HUES48 (cell line): ENCODE measurements at regions not wholly inside any gene's neighbourhood (a gene's known extent, or its start where the extent isn't known, plus 50 kb on each side); places are given as distances from the start of the nearest gene placed in this dataset.

Source experiments
- H3K27ac ChIP-seq: one replicate; pipeline ENCODE4 v1.7.0; 2013; ENCODE audit warnings: low read depth, low read length, inconsistent platforms
- H3K27me3 ChIP-seq: 2 replicates; pipeline ENCODE4 v1.6.1; 2013; ENCODE audit warnings: mild to moderate bottlenecking, low read length; ENCODE audit not compliant: control insufficient read depth, insufficient read depth
- H3K36me3 ChIP-seq: 2 replicates; pipeline ENCODE4 v1.6.1; 2013; ENCODE audit warnings: low read length; ENCODE audit not compliant: control insufficient read depth, insufficient read depth
- H3K4me1 ChIP-seq: 2 replicates; pipeline ENCODE4 v1.6.1; 2013; ENCODE audit warnings: mild to moderate bottlenecking, low read length; ENCODE audit not compliant: control insufficient read depth, insufficient read depth
- H3K4me3 ChIP-seq: 2 replicates; pipeline ENCODE4 v1.5.1; 2013; ENCODE audit warnings: mild to moderate bottlenecking, low read depth, low read length
- H3K9ac ChIP-seq: 2 replicates; pipeline ENCODE4 v1.6.1; 2013; ENCODE audit warnings: mild to moderate bottlenecking, low read depth, low read length, moderate library complexity
- H3K9me3 ChIP-seq: 2 replicates; pipeline ENCODE4 v1.6.1; 2013; ENCODE audit warnings: low read length; ENCODE audit not compliant: control insufficient read depth, insufficient read depth

DNA sequence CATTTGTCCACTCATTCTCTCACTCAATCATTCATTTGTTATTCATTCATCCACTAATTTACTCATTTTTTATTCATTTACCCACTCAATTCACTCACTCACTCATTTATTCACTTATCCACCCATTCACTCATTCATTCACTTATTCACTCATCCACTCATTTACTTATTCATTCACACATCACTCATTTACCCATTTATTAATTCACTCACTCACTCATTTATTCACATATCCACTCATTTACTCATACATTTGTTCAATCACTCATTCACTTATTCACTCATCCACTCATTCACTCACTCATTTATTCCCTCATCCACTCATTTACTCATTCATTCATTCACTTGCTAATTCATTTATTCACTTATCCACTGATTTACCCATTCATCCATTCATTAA is 129.1 kb downstream of the TTLL2 start:
- Histone ChIP-seq H3K9ac (no peak overlapping the region), H3K27ac (no peak overlapping the region), H3K36me3 (no peaks in the 10 kb centered on the region), H3K4me3 (no peak overlapping the region), H3K27me3 (no peaks in the 10 kb centered on the region), H3K9me3 (no peaks in the 10 kb centered on the region), H3K4me1 (peaks cover 5% of the 10 kb centered on the region)

DNA sequence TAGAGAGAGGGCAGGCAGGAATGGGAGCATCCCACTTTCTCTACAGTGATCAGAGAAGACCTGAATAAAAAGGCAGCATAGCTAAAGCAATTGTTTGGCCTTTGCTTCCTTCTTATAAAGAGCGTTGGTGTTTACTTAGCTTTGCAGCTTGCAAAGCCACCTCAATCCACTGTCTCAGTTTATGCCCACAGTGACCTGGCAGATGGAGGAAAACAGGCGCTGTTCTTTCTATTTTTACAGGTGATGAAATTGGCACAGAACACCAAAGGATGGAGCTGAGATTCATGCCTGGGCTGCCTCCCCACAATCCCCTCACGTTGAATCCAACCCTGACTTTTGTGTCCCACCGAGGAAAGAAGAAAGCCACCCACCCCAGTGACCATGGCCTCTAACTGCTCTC is 130.5 kb downstream of the TTLL2 start:
- no peak overlapping the region for H3K27ac ChIP-seq
- H3K4me3 ChIP-seq, result no peak overlapping the region
- peaks cover 5% of the 10 kb centered on the region for H3K4me1 ChIP-seq
- H3K36me3 ChIP-seq, result no peaks in the 10 kb centered on the region
- no peaks in the 10 kb centered on the region for H3K9me3 ChIP-seq
- H3K27me3 ChIP-seq, result no peaks in the 10 kb centered on the region
- H3K9ac ChIP-seq, result no peak overlapping the region

DNA sequence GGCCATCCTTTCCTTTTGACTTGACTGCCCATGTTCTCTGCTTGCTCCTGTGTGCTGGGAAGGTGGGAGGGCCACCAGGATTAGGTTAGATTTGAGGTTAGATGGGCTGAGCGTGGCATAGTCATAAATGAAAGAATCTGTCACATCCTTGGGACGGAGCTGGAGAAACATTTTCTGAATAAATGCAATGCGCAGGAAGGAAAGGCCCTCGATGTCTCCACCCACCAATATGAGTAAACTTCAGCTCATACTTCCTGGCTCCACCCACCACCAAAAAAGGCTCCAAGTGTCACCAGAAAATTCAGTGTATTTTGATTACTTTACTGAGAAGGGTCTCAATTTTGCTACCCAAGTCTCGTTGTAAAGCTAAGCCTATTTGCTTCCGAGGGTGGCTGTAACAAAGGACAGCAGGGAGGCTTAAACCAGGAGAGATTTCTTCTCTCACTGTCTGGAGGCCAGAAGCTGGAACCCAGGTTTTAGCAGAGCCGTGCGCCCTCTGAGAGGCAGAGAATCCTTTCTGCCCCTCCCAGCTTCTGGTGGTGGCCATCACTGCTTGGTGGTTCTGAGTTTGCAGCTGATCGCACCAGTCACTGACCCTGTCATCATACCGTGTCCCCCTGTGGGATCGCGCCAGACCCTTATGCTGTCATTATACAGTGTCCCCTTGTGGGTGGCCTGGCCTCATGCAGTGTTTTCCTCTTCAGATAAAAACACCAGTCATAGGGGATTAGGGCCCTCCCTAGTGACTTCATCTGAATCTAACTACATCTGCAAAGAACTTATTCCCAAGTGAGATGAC is 137.8 kb downstream of the TTLL2 start:
- H3K4me1 ChIP-seq, result no peaks in the 10 kb centered on the region; the same call in 1 of the 2 replicates
- no peaks in the 10 kb centered on the region for H3K27me3 ChIP-seq
- no peak overlapping the region for H3K9ac ChIP-seq
- H3K4me3 ChIP-seq, result no peak overlapping the region
- no peak overlapping the region for H3K27ac ChIP-seq
- H3K36me3 ChIP-seq, result no peaks in the 10 kb centered on the region
- H3K9me3 ChIP-seq, result no peaks in the 10 kb centered on the region

DNA sequence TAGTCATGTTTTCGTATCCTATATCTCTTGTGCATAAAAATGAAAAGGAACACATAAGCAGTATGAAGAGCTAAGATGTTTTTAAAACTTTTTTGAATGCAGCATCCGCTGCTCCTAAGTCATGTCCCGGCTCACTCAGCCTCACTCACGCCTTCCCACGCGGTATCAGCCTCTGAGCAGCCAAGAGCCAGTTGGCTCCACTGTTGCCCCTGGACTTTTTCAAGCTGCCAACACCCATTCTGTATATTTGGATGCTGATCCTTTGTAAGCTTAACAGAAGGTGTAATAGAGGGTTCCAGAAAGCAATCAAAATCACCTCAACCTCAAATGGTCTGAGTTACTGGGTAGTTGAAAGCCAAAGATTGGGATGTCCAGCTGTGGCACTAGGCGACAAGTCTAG is 139.3 kb downstream of the TTLL2 start:
- Histone ChIP-seq H3K27me3 (no peaks in the 10 kb centered on the region), H3K9ac (no peak overlapping the region), H3K4me3 (no peak overlapping the region), H3K9me3 (no peaks in the 10 kb centered on the region), H3K27ac (no peak overlapping the region), H3K36me3 (no peaks in the 10 kb centered on the region), H3K4me1 (no peaks in the 10 kb centered on the region; the same call in 1 of the 2 replicates)

DNA sequence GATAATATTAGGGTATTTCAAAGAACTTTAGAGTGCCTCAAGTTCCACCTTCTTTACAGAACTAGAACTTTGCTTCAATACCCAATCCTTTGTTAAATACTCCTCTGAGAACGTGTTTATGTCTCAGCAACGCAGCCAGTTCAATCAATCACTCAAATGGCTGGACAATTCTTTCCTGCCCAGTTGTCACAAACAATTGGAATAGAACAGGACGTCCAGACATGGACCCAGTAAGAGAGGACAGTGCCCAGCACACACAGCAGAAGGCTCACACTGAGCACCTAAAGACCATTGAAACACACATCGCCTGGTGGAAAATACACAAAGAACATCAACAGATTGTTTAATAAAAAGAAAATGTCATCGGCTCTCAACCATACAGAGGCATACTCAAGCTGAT is 140.6 kb downstream of the TTLL2 start:
- Histone ChIP-seq H3K9me3 (no peaks in the 10 kb centered on the region), H3K27ac (no peak overlapping the region), H3K4me3 (no peak overlapping the region), H3K36me3 (no peaks in the 10 kb centered on the region), H3K27me3 (no peaks in the 10 kb centered on the region), H3K9ac (no peak overlapping the region), H3K4me1 (no peaks in the 10 kb centered on the region; the same call in 1 of the 2 replicates)

DNA sequence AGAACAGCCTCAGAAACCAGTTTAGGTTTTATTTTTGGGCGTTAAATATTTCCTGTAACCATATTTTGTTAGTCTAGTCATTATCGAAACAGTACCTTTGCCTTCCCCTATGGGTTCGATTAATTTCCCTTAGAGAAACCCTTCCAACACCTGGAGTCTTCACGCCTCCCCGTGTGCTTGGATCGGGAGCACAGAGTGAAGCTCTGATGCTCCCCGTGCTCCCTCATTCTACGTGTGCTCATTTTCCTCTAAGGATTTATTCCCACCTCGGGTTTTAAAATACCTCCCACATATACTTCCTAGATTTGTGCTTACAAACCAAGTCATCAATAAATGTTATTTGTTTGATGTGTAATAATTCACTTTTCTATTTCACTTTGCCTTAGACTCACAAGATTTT is 142.4 kb downstream of the TTLL2 start:
- no peaks in the 10 kb centered on the region for H3K9me3 ChIP-seq
- H3K27me3 ChIP-seq, result no peaks in the 10 kb centered on the region
- H3K36me3 ChIP-seq, result no peaks in the 10 kb centered on the region
- no peaks in the 10 kb centered on the region; the same call in 1 of the 2 replicates for H3K4me1 ChIP-seq
- H3K27ac ChIP-seq, result no peak overlapping the region
- no peak overlapping the region for H3K9ac ChIP-seq
- no peak overlapping the region for H3K4me3 ChIP-seq

DNA sequence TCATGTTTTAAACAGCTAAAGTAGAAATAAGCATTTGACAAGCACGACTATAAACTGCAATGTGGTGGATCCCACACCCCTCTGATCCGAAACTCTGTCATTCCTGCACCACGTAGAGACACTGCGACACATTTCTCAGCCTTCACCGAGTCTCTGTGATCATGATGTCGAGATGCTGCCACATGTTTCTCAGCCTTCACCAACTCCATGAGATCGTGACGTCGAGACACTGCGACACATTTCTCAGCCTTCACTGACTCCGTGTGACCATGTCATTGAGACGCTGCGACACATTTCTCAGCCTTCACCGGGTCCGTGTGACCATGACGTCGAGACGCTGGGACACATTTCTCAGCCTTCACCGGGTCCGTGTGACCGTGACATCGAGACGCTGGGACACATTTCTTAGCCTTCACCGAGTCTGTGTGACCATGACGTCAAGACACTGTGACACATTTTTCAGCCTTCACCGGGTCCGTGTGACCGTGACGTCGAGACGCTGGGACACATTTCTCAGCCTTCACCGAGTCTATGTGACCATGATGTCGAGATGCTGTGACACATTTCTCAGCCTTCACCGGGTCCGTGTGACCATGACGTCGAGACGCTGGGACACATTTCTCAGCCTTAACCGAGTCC is 143.0 kb downstream of the TTLL2 start:
- Histone ChIP-seq H3K27ac (no peak overlapping the region), H3K27me3 (no peaks in the 10 kb centered on the region), H3K9me3 (no peaks in the 10 kb centered on the region), H3K36me3 (no peaks in the 10 kb centered on the region), H3K4me1 (peaks cover 1% of the 10 kb centered on the region), H3K9ac (no peak overlapping the region), H3K4me3 (no peak overlapping the region)

DNA sequence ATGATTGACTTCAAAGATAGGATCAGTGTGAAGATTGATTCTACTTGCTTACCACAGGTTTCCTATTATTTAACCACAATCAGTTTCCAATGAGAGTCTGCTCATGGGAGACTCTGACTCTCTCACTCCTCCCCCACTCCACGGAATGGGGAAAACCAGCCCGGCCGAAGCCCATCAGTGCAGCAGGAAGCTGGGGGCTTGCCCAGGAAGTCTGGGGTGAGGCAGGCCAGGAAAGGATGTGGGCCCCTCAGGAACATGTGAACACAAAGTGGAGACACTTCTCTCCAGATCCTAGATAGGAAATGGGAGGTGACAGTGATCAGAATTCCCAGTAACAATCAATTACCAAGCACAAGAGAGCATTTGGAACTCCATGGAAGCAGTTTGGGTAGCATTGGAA is 144.2 kb downstream of the TTLL2 start:
- H3K4me3 ChIP-seq, result no peak overlapping the region
- no peak overlapping the region for H3K27ac ChIP-seq
- no peak overlapping the region for H3K9ac ChIP-seq
- no peaks in the 10 kb centered on the region for H3K36me3 ChIP-seq
- H3K27me3 ChIP-seq, result no peaks in the 10 kb centered on the region
- H3K4me1 ChIP-seq, result peaks cover 6% of the 10 kb centered on the region
- no peaks in the 10 kb centered on the region for H3K9me3 ChIP-seq

DNA sequence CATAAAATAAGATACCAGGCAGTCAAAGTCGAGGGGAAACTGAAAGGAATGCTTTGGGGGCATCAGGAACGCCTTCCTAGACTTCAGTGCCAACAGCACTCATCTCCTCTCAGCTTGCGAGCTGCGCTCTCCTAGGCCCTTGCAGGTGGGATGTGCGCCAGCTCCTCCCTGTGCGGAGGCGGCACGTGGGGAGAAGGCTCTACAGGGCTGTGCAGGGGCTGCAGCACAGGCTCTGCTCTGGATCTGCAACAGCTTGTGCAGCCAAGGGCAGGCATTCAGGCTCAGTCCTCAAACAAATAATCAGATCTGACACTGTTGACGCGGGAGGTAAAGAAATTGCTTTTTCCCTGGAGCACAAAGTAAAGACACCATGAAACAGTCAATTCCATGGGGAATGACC is 144.8 kb downstream of the TTLL2 start:
- Histone ChIP-seq H3K27me3 (no peaks in the 10 kb centered on the region), H3K4me3 (no peak overlapping the region), H3K9me3 (no peaks in the 10 kb centered on the region), H3K9ac (no peak overlapping the region), H3K4me1 (peaks cover 10% of the 10 kb centered on the region), H3K27ac (no peak overlapping the region), H3K36me3 (no peaks in the 10 kb centered on the region)

DNA sequence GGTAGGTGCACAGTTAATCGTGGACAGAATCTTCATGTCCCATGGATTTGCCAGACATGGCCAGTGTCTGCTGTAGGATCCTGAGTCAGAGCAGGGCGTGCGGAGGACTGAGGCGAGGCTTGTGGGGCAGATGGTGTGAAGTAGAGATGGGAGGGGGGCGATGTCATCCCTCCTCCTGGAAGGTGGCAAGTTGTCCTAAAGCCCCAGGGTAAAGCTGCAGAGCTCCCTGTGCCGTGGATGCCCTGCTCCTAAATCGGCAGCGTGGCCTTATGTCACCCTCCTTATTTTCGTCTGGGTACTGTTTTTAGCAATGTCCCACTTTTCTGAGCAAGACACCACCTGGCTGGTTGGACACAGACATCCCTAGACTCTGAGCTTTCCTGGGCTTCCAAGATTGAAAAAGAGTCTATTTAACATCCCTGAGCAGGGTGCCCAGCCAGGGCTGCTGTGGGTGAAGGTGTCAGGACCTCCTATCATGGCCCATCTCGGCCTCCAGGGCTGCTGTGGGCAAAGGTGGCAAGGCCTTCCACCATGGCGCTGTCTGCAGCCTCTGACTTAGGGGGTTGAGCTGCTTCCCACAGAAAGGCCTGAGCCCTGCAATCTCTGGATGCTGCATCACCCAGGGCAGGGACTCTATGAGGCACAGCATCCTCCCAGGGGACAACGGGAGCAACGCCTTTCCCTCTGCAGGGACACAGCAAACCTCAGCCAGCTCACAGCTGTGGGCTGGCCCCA is 145.4 kb downstream of the TTLL2 start:
- H3K36me3 ChIP-seq, result no peaks in the 10 kb centered on the region
- no peak overlapping the region for H3K4me3 ChIP-seq
- no peaks in the 10 kb centered on the region for H3K9me3 ChIP-seq
- no peaks in the 10 kb centered on the region for H3K27me3 ChIP-seq
- H3K9ac ChIP-seq, result no peak overlapping the region
- H3K4me1 ChIP-seq, result peaks cover 16% of the 10 kb centered on the region
- no peak overlapping the region for H3K27ac ChIP-seq
